ENCODE measurements at regions not wholly inside any gene's neighbourhood (a gene's known extent, or its start where the extent isn't known, plus 50 kb on each side); places are given as distances from the start of the nearest gene placed in this dataset.
A peak's percentile ranks its signal among the peaks of the same experiment; 100 is the strongest.
"Not testable (repeated sequence)": the region's sequence is repeated elsewhere in the genome, so short reads cannot be mapped to it uniquely, and the experiment has no call there.

DNA sequence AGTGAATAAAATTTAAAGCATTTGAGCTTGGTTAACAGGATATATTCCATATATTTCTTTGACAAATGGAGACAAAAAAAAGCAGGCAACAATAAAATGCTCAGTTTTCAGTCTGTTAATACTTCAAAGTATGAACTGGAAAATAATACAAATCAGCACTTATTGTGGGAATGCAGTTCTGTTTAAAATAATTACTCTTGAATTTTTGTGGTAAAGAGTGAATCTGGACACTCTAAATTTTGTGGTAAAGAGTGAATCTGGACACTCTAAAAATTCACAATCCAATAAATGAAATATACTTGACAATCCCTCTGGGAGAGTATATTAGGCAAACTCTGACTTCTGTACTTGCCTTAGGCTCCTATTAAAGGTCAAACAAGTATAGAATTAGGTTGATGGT is 141.9 kb upstream of the RASA1 start:
- no peaks in the 10 kb centered on the region for H3K36me3 ChIP-seq (ENCODE audit: control insufficient read depth, insufficient read depth, low read length, severe bottlenecking)
- no peak overlapping the region for H3K9ac ChIP-seq (ENCODE audit: low read length)
- no peak overlapping the region for H3K4me3 ChIP-seq (ENCODE audit: low read length)
- H3K4me1 ChIP-seq (ENCODE audit: control insufficient read depth, insufficient read depth, low read length): peaks cover 54% of the 10 kb centered on the region
- H3K27me3 ChIP-seq (replicated peaks; ENCODE audit: control insufficient read depth, insufficient read depth, low read length): no peaks in the 10 kb centered on the region
- no peak for DNase-seq (ENCODE audit: low read depth)
- no peaks in the 10 kb centered on the region for H3K9me3 ChIP-seq (ENCODE audit: control insufficient read depth, low read length)

DNA sequence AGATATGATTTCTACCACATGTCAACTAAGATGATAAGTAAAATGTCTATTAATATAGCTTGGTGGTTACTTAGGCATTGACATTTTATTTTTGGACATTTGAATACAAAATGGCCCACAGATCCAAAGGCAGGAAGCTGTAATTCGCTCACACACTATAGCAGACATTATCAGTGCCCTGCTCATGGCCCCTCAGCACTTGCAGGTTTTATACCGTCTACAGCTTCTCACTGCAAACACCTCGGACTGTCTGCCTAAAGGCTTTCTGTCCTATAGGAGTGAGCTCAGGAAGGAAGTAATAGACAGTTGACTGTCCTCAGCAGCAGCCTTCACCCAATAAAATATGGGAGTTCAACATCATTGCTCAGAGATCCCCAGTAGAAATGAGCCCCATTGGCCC is 140.8 kb upstream of the RASA1 start:
- DNase-seq (ENCODE audit: low read depth): no peak
- Histone ChIP-seq H3K9ac (ENCODE audit: low read length) (no peak overlapping the region), H3K4me1 (ENCODE audit: control insufficient read depth, insufficient read depth, low read length) (peaks cover 45% of the 10 kb centered on the region), H3K36me3 (ENCODE audit: control insufficient read depth, insufficient read depth, low read length, severe bottlenecking) (no peaks in the 10 kb centered on the region), H3K27me3 (replicated peaks; ENCODE audit: control insufficient read depth, insufficient read depth, low read length) (no peaks in the 10 kb centered on the region), H3K9me3 (ENCODE audit: control insufficient read depth, low read length) (no peaks in the 10 kb centered on the region), H3K4me3 (ENCODE audit: low read length) (no peak overlapping the region)

DNA sequence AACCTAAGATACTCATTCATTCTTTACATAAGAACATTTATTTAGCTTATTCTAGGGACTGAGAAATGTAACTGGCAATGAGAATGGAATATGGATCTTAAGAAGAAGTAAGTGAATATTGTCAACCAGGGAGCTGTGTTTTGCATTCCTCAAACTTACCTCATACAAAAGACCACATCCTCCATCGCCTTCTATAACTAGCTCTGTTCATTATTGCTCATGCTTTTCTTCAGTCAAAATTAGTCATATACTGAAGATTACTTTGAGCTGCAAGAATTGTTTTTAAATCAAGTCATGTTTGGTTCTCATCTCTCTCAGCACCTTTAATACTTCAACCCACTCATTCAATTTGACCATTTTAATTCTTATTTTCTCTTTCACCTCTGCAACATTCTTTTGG is 140.3 kb upstream of the RASA1 start:
- DNase-seq (ENCODE audit: low read depth): no peak
- H3K4me3 ChIP-seq (ENCODE audit: low read length): no peak overlapping the region
- H3K4me1 ChIP-seq (ENCODE audit: control insufficient read depth, insufficient read depth, low read length): peaks cover 43% of the 10 kb centered on the region
- no peaks in the 10 kb centered on the region for H3K9me3 ChIP-seq (ENCODE audit: control insufficient read depth, low read length)
- no peaks in the 10 kb centered on the region for H3K36me3 ChIP-seq (ENCODE audit: control insufficient read depth, insufficient read depth, low read length, severe bottlenecking)
- no peaks in the 10 kb centered on the region for H3K27me3 ChIP-seq (replicated peaks; ENCODE audit: control insufficient read depth, insufficient read depth, low read length)
- H3K9ac ChIP-seq (ENCODE audit: low read length): no peak overlapping the region

DNA sequence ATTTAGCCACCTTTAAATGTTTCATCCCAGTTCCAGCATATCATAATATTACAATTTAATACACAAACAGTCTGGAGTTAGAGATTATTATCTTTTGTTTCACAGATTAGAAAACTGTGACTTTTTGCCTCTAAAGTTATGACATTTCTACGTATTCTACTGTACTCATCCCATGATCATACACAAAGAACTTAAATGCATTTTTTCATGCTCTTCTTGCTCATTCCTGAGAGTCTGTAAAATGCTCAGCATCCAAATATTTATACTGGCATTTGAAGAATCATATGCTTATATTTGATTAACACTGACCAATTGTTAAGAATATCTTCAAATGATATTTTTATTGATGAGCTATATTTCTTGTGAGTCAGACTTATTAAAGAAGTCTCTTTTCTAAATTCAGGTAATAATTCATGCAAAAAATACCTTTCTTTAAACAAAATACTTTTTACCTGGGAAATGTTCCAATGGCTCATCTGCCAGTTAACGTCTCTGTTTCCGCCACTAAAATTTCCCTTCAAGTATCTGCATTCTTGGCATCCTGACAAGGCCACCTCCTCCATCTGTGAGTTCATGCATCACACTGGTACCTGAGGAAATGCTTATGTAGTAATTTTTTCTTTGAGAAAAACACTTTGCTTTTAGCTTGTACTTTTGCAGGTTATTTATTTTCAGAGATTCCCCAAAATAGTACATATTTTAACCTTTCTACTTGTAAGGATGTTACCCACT is 139.6 kb upstream of the RASA1 start:
- H3K4me3 ChIP-seq (ENCODE audit: low read length): no peak overlapping the region
- no peak for DNase-seq (ENCODE audit: low read depth)
- no peaks in the 10 kb centered on the region for H3K36me3 ChIP-seq (ENCODE audit: control insufficient read depth, insufficient read depth, low read length, severe bottlenecking)
- H3K9me3 ChIP-seq (ENCODE audit: control insufficient read depth, low read length): no peaks in the 10 kb centered on the region
- no peaks in the 10 kb centered on the region for H3K27me3 ChIP-seq (replicated peaks; ENCODE audit: control insufficient read depth, insufficient read depth, low read length)
- no peak overlapping the region for H3K9ac ChIP-seq (ENCODE audit: low read length)
- peaks cover 39% of the 10 kb centered on the region for H3K4me1 ChIP-seq (ENCODE audit: control insufficient read depth, insufficient read depth, low read length)

DNA sequence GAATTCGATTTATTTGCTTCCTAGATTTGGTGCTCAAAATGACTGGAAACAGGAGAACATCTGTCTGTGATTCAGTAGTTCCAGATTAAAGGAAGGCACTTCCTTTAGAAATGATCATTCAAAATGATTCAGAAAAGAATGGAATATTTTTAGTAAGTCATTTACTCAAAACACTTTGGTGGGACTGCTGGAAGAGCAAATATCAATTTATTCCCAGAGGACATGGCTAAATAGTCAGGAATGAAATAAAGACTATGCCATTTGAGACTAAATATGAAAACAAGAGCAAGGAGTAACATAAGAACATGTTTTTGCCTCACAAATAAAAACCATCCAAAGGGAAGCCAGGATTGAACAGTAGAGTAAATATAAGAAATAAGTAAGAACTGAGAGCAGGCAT is 138.6 kb upstream of the RASA1 start:
- Histone ChIP-seq H3K4me3 (ENCODE audit: low read length) (no peak overlapping the region), H3K9me3 (ENCODE audit: control insufficient read depth, low read length) (no peaks in the 10 kb centered on the region), H3K36me3 (ENCODE audit: control insufficient read depth, insufficient read depth, low read length, severe bottlenecking) (no peaks in the 10 kb centered on the region), H3K4me1 (ENCODE audit: control insufficient read depth, insufficient read depth, low read length) (peaks cover 29% of the 10 kb centered on the region), H3K9ac (ENCODE audit: low read length) (no peak overlapping the region), H3K27me3 (replicated peaks; ENCODE audit: control insufficient read depth, insufficient read depth, low read length) (no peaks in the 10 kb centered on the region)
- no peak for DNase-seq (ENCODE audit: low read depth)

DNA sequence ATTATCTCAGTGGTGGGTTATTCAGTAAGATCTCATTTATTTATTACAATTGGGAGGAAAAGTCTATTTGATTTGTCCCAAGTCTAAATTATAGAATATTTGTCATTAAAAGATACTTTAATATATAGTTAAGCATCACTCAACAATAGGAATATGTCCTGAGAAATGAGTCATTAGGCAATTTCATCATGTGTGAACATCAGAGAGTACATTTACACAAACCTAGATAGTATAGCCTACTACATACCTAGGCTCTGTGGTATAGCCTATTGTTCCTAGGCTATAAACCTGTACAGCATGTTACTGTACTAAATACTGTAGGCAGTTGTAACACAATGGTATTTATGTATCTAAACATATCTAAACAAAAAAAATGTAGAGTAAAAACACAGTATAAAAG is 135.0 kb upstream of the RASA1 start:
- peaks cover 35% of the 10 kb centered on the region for H3K4me1 ChIP-seq (ENCODE audit: control insufficient read depth, insufficient read depth, low read length)
- H3K4me3 ChIP-seq (ENCODE audit: low read length): no peak overlapping the region
- H3K36me3 ChIP-seq (ENCODE audit: control insufficient read depth, insufficient read depth, low read length, severe bottlenecking): no peaks in the 10 kb centered on the region
- no peaks in the 10 kb centered on the region for H3K27me3 ChIP-seq (replicated peaks; ENCODE audit: control insufficient read depth, insufficient read depth, low read length)
- no peak for DNase-seq (ENCODE audit: low read depth)
- no peak overlapping the region for H3K9ac ChIP-seq (ENCODE audit: low read length)
- no peaks in the 10 kb centered on the region for H3K9me3 ChIP-seq (ENCODE audit: control insufficient read depth, low read length)

DNA sequence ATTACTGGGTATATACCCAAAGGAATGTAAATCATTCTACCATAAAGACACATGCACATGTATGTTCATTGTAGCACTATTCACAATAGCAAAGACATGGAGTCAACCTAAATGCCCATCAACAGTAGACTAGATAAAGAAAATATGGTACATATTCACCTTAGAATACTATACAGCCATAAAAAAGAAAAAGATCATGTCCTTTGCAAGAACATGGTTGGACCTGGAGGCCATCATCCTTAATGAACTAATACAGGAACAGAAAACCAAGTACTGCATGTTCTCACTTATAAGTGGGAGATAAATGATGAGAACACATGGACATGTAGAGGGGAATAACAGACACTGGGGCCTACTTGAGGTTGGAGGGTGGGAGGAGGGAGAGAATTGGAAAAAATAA is 133.2 kb upstream of the RASA1 start:
- DNase-seq (ENCODE audit: low read depth); H3K4me3 ChIP-seq (ENCODE audit: low read length); H3K9me3 ChIP-seq (ENCODE audit: control insufficient read depth, low read length); H3K27me3 ChIP-seq (replicated peaks; ENCODE audit: control insufficient read depth, insufficient read depth, low read length); H3K36me3 ChIP-seq (ENCODE audit: control insufficient read depth, insufficient read depth, low read length, severe bottlenecking); H3K9ac ChIP-seq (ENCODE audit: low read length): not testable (repeated sequence)
- H3K4me1 ChIP-seq (ENCODE audit: control insufficient read depth, insufficient read depth, low read length): peaks cover 31% of the 10 kb centered on the region

DNA sequence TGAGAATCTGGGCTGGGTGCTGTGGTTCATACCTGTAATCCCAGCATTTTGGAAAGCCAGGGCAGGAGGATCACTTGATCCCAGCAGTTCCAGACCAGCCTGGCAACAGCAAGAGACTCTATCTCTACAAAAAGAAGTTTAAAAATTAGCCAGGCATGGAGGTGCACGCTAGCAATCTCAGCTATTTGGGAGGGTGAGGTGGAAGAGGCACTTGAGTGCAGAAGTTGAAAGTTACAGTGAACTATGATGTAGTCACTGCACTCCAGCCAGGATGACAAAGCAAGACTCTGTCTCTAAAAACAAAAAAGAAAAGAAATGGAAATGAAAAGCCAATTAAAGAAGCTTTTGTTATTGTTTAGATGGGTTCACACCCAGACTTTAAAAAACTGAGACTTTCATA is 131.6 kb upstream of the RASA1 start:
- Histone ChIP-seq H3K4me1 (ENCODE audit: control insufficient read depth, insufficient read depth, low read length) (peaks cover 31% of the 10 kb centered on the region), H3K36me3 (ENCODE audit: control insufficient read depth, insufficient read depth, low read length, severe bottlenecking) (no peaks in the 10 kb centered on the region), H3K4me3 (ENCODE audit: low read length) (no peak overlapping the region), H3K27me3 (replicated peaks; ENCODE audit: control insufficient read depth, insufficient read depth, low read length) (no peaks in the 10 kb centered on the region), H3K9ac (ENCODE audit: low read length) (peak overlapping the region; percentile 5), H3K9me3 (ENCODE audit: control insufficient read depth, low read length) (no peaks in the 10 kb centered on the region)
- DNase-seq (ENCODE audit: low read depth): no peak

DNA sequence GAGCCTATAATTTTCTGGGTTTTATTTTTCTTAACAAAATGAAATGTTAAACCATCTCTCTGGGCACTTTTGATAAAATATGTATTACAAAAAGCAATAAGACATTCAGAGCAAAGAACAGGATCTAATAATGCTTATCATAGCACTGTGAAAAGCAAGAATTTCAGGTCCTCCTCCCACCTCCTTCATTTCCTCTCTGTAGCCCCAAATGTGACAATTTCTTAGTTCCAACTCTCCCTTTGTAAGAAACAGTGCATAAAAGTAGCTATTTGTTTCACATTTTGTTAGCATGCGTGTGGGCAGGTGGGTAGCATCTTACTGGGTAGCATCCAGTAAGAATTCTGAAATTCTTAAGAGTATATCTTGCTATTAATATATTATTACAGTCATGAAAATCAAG is 130.9 kb upstream of the RASA1 start:
- Histone ChIP-seq H3K4me3 (ENCODE audit: low read length) (no peak overlapping the region), H3K4me1 (ENCODE audit: control insufficient read depth, insufficient read depth, low read length) (peaks cover 31% of the 10 kb centered on the region), H3K9ac (ENCODE audit: low read length) (no peak overlapping the region), H3K36me3 (ENCODE audit: control insufficient read depth, insufficient read depth, low read length, severe bottlenecking) (no peaks in the 10 kb centered on the region), H3K27me3 (replicated peaks; ENCODE audit: control insufficient read depth, insufficient read depth, low read length) (no peaks in the 10 kb centered on the region), H3K9me3 (ENCODE audit: control insufficient read depth, low read length) (no peaks in the 10 kb centered on the region)
- no peak for DNase-seq (ENCODE audit: low read depth)

DNA sequence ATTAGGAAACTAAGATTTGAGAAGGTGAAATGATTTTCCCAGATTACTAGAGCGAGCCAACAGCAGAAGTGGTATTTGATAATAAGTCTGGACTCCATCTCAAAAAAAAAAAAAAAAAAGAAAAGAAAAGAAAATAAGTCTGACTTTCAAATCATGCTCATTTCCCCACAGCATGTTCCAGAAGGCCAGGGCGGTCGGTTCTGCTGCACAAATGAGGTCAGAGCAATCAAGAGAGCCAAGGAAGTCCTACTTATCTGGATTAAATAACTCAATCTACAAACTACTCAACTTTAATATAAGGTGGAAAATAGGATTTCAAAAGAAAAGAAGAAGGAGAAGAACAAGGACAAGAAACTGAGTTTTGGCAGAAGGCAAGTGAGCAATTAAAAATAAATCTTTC is 130.4 kb upstream of the RASA1 start:
- DNase-seq (ENCODE audit: low read depth): no peak
- no peaks in the 10 kb centered on the region for H3K36me3 ChIP-seq (ENCODE audit: control insufficient read depth, insufficient read depth, low read length, severe bottlenecking)
- no peak overlapping the region for H3K4me3 ChIP-seq (ENCODE audit: low read length)
- peaks cover 31% of the 10 kb centered on the region for H3K4me1 ChIP-seq (ENCODE audit: control insufficient read depth, insufficient read depth, low read length)
- no peaks in the 10 kb centered on the region for H3K9me3 ChIP-seq (ENCODE audit: control insufficient read depth, low read length)
- no peak overlapping the region for H3K9ac ChIP-seq (ENCODE audit: low read length)
- H3K27me3 ChIP-seq (replicated peaks; ENCODE audit: control insufficient read depth, insufficient read depth, low read length): no peaks in the 10 kb centered on the region

DNA sequence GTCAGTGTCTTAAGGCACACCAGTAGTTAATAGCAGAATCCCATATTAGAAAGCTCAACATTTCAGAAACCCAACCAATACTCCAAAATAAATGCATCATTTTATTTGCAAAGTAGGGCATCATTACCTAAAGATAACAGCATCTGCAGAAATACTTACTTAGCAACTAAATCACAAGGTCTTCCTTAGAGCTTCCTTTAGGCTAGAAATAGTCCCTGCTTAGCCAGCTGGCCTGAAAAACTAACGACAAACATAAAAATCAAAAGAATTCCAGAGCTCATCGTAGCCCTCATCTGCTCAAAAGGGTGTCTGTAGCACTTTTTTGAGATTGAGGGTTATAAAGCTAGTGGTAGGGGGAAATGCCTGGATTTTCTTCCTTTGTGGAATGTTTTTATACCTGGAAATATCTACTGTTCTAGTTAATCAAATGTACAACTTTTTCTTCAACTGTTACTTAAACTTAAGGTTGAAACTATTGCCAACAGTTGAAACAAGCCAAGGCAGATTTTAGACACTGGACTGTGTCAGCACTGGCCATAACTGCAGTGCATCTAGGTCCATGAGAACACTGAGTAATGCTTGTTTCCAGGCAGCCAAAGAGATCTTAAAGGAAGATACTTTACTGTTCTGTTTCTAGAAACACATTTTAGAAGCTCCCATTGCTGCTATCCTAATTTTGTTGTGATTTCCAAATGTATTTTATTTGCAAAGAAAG is 129.4 kb upstream of the RASA1 start:
- no peak overlapping the region for H3K9ac ChIP-seq (ENCODE audit: low read length)
- peaks cover 31% of the 10 kb centered on the region for H3K4me1 ChIP-seq (ENCODE audit: control insufficient read depth, insufficient read depth, low read length)
- no peak for DNase-seq (ENCODE audit: low read depth)
- H3K27me3 ChIP-seq (replicated peaks; ENCODE audit: control insufficient read depth, insufficient read depth, low read length): no peaks in the 10 kb centered on the region
- H3K36me3 ChIP-seq (ENCODE audit: control insufficient read depth, insufficient read depth, low read length, severe bottlenecking): no peaks in the 10 kb centered on the region
- H3K4me3 ChIP-seq (ENCODE audit: low read length): no peak overlapping the region
- no peaks in the 10 kb centered on the region for H3K9me3 ChIP-seq (ENCODE audit: control insufficient read depth, low read length)

DNA sequence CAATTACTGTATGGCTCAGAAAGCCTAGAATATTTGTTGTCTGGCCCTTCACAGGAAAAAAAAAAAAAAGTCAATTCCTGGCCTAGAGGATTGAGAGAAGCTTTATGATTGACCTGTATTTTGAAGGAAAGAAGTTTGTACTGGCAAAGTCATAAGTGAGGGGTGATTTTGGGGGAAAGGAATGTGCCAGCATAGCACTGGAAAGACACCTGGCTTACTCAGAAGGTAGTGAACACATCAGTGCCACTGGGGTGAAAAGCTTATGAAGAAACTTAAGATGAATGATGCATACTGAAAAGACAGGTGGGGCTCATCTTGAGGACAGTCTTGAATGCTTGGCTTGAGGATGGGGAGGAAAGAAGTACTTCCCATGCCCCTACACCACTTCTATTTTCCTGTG is 127.9 kb upstream of the RASA1 start:
- Histone ChIP-seq H3K27me3 (replicated peaks; ENCODE audit: control insufficient read depth, insufficient read depth, low read length) (no peaks in the 10 kb centered on the region), H3K9ac (ENCODE audit: low read length) (no peak overlapping the region), H3K4me1 (ENCODE audit: control insufficient read depth, insufficient read depth, low read length) (peaks cover 31% of the 10 kb centered on the region), H3K4me3 (ENCODE audit: low read length) (no peak overlapping the region), H3K9me3 (ENCODE audit: control insufficient read depth, low read length) (no peaks in the 10 kb centered on the region), H3K36me3 (ENCODE audit: control insufficient read depth, insufficient read depth, low read length, severe bottlenecking) (no peaks in the 10 kb centered on the region)
- DNase-seq (ENCODE audit: low read depth): no peak

Measured in adipocyte (in vitro differentiated cells).